Activated T-helper 1 cell treated with Interleukin-2 at 50 U/mL for 16 hours (primary cell): ENCODE measurements at regions not wholly inside any gene's neighbourhood (a gene's known extent, or its start where the extent isn't known, plus 50 kb on each side); places are given as distances from the start of the nearest gene placed in this dataset.
"Not testable (repeated sequence)": the region's sequence is repeated elsewhere in the genome, so short reads cannot be mapped to it uniquely, and the experiment has no call there.

Source experiments
- DNase-seq: peaks from one replicate; pipeline ENCODE4 v3.0.0-alpha.2; 2020; ENCODE audit warnings: low read depth

DNA sequence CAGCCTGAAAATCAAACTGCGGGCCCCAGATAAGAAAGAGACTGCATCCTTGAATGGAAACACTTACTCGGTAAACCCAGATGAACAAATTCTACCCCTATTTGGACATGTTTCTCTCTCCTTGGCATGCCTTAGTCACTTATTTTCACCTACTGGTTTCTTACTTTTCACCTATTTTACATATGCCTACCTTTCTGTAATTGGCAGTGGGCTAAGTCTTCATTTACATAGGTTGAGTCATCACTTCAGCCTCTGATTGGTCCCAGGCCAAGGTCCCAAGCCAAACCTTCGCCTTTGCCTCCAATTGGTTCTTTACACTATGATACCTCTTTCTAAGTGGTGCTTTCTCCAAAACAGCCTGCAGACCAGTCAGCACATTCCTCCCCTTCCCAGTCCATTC is 111.3 kb downstream of the DYRK2 start:
- no peak for DNase-seq

DNA sequence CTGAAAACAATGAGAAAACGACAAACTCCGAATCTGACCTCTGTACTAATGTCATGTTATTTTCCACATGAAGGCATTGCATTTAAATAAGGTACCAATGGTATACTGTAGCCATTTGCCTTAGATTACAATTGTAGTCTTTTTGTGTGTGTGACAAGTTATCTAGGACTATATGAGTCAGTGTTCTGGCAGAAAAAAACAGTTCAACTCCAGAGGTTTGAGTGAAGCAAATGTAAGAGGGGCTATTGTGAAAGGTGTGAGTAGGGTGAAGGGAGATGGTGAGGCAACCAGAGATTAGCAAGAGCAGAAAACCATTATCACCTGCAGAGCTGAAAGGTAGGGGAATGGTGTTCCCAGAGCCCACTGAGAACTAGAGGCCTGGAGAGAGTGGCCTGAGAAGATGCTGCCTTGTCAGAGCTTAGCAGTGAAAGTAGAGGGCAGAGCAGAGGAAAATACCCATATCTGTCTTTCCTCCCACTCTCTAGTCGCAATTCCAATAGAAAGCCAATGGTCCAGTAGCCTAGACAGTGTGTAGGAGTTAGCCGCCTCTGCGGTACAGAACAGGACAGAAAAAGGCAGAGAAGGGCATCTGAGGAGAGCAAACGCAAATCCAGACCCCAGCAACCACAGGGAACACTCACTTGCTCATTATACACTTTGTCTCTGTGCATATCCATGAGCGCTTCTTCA is 112.2 kb downstream of the DYRK2 start:
- no peak for DNase-seq

DNA sequence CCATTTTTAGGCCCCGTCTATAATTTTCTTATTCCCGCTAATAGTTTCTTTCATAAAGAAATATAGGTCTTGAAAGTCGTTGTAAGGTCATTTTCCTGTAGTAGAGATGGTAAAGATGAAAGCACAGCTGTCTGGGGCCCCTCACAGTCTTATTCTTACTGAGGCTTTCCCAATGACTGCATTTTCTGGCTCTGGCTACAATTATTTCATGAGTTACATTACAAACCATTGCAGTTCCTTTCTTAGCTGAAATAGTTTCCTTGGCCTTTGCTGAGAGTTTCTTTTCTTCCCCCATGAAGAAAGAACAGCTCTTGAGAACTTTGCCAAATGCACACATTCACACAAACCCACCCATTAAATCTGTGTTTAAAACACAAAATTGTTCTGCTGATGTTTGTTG is 113.0 kb downstream of the DYRK2 start:
- no peak for DNase-seq

- no peak for DNase-seq
Observed at GRCh38 chr12:67764055-67764454, 115.5 kb downstream of the DYRK2 start.

DNA sequence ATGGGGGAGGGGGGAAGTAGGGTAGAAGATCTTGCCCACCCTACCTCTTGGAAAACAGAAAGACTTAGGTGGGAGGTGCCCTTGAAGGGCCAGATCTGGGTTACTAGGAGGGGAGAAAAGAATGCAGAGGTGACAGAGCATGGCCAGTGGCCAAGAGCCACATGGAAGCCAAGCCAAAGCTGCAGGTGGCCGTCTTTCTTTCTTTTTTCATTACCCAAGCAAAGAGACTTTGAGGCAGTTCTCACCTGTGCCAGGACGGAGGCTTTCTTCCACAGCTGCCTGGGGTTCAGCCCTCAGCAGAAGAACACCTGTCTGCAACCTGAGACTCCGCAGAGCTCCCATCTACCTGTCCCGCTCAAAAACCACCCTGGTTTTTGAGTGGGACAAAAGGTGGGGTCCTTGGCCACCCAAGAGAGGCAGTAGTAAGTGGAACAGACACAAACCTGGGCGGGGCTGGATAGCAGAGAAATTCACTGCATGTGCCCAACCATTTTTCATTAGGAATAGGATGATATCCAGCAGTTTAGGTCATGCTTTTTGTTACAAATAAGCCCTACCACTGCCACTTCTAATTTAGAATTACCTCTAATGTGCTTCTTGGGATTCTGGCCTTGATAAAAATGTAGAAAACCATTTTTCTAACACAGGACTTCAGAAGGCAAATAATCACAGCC is 116.5 kb downstream of the DYRK2 start:
- no peak for DNase-seq

DNA sequence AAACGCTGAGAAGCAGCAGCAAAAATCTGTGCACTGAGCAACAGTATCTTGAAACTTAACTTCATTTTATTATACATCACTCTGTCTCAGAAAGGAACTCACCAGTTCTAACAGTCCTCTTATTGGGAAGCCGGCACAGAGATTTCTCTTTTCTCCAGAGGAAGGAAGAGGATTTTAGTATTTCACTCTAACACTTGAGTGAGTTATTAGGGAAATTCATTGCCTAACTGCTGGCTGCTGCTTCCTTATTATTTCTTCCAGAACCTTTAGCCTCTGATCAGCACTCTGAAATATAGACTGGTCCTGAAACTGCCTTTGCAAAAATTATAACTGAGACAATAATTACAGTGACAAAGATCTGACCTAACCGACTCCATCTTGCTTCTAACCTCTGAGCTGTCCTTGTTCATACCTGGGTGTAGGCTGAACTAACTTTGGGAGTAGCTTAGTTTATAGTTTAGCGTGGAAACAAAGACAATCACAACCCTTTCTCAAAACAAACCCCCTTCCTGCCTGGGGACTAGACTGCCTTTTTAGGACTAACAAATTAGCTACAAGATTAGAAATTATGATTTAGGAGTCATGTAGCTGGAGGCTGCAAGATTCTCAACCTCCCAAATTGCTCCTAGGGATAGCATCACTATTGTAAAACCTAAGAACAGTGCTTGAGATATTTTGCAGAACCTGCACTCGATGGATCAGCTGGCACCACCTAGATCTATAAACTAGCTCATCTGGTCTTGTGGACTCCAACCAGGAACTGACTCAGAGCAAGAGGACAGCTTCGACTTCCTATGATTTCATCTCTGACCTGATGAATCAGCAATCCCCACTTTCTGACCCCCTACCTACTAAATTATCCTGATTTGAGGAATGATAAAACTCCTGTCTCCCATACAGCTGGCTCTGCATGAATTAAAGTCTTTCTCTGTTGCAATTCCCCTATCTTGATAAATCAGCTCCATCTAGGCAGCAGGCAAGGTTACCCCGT is 117.5 kb downstream of the DYRK2 start:
- DNase-seq, result no peak

DNA sequence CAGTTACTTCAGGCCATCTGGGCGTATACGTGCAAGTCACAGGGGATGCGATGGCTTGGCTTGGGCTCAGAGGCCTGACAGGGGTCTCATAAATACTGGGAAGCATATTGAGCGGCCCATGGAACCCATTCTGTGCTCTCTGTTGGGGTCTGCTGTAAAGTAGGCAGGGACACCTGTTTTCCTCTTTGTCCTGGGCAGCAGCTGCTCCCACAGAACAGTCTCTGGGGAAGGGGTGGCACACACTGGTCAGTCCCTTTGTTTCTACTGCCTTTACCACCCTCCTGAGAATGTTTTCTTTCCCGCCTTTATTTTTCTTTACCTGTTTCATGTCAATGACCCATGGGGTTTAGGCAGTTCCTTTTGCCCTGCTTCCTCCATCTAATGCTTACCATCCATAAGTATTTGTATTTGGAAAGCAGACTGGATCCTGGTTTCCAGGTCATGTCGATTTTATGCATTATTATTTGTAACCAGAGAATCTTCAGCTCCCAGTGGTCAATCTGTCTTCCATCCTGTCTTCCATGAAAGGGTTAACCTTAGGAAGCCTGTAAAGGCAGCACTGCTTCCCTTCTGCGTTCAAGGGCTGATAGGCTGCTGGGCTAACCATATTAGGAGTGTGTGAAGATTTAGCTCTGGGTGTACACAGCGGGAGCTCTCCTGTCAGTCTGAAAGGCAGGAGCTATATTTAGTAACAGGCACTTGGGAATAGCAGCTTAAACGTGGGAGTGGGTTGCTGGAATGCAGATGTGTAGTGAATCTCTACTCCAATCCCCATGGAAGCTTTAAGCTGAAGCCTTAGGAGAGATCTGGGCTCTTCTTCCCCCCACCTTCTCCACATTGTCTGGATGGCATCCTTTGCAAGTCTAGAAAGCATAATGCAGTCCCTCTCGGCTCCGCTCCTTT is 124.0 kb downstream of the DYRK2 start:
- DNase-seq, result no peak

GRCh38 chr12:67773896-67774295 is 125.4 kb downstream of the DYRK2 start:
- no peak for DNase-seq

DNA sequence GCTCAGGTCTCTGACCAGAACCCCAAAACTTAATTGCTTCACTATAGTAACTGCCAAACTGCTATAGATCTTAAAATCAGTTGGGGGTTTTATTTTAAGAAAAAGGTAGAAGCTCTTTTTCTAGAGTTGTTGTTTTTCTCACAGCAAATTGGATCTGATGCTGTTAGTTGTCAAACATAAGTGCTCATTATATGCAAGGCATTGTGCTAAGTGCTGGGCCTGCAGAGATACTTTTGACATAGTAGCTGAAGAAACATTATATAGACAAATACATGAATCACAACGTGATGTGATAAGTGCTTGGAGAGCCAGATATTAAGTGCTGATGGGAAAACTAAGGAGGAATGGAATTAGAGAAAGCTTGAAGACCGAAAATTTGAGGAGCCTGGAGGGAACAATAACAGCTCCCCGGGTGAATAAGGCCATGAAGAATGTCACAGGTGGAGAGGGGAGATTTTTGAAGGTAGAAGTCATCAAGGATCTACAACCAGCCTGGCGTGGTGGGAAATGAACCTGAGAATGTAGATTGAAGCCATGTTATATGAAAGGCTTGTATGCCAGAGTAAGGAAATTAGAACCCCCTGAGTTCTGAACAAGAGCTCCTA is 126.5 kb downstream of the DYRK2 start:
- no peak for DNase-seq

- DNase-seq, result no peak
Observed at GRCh38 chr12:67780580-67781084, 132.1 kb downstream of the DYRK2 start.

GRCh38 chr12:67782573-67782972 is 134.0 kb downstream of the DYRK2 start:
- DNase-seq, result no peak

DNA sequence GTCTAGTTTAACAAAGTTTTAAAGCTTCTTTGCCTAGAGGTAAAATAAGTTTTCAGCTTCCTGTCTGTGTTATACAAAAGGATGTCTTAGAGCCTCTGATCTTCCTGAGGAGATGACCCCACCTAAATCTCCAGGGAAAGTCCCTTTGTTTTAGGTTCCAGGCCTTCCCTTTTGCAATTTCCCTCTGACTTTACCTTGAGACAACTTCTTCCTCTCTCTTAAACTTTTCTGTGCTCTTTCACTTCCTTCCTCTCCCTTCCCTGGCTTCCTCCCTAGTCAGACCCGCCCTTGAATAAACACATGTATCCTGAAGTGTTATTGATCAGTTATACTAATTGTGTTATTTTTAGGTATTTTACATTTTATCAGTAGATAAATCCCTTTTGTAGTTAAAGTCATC is 134.8 kb downstream of the DYRK2 start:
- no peak for DNase-seq

DNA sequence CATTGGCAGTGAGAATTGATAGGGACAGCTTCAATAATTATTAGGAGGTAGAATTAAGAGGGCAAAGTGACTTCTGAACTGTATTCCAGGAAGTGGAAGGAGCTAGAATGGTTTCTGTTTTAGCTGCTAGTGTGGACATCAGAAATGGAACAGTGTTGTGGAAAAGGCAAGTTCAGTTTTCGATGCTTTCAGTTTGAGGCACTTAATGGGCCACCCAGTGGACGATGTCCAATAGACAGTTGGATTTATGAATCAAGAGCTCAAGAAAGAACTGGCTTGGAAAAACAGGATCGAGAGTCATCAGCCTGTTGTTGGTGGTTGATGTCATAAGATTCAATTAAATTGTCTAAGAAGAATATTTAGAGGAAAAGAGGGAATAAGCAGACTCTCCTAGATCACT is 136.3 kb downstream of the DYRK2 start:
- DNase-seq, result no peak

GRCh38 chr12:67786086-67786485 is 137.5 kb downstream of the DYRK2 start:
- no peak for DNase-seq

DNA sequence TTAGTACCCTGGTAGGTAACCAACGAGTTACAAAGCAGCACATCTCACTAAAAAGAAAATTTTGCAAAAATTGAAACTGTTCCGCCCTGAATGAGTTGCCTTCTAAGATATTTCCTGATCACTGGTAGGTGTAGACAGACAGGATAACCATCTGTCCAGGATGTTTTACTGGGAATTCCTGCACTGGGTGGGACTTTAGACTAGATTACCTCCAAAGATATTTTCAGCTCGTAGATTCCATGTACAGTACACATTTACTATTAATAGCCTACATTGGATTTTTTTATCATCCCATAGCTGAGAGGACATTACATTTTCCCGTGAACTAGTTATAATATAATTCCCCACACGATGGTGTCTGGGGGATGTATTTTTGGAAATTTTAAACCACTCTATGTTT is 139.6 kb downstream of the DYRK2 start:
- DNase-seq, result no peak

GRCh38 chr12:67789266-67789665 is 140.7 kb downstream of the DYRK2 start:
- no peak for DNase-seq

GRCh38 chr12:67790660-67791059 is 142.1 kb downstream of the DYRK2 start:
- DNase-seq, result no peak

DNA sequence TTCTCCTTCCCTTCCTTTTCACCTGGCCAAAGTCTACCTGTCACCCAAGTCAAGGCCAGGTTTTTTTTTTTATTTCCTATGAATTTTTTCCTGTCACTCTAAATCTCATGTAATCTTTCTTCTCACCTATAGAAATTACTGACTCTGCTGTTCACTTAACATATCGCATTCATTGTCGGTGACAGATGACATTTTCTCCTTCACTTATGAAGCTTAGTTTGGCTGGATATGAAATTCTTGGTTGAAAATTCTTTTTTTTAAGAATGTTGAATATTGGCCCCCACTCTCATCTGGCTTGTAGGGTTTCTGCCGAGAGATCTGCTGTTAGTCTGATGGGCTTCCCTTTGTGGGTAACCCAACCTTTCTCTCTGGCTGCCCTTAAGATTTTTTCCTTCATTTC is 142.8 kb downstream of the DYRK2 start:
- not testable (repeated sequence) for DNase-seq

DNA sequence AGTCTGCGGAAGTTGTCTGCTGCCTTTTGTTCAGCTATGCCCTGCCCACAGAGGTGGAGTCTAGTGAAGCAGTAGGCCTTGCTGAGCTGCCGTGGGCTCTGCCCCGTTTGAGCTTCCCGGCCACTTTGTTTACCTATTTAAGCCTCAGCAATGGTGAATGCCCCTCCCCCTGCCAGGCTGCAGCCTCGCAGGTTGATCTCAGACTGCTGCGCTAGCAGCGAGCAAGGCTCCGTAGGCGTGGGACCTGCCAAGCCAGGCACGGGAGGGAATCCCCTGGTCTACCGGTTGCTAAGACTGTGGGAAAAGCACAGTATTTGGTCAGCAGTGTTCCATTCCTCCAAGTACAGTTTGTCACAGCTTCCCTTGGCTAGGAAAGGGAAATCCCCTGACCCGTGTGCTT is 143.6 kb downstream of the DYRK2 start:
- no peak for DNase-seq

DNA sequence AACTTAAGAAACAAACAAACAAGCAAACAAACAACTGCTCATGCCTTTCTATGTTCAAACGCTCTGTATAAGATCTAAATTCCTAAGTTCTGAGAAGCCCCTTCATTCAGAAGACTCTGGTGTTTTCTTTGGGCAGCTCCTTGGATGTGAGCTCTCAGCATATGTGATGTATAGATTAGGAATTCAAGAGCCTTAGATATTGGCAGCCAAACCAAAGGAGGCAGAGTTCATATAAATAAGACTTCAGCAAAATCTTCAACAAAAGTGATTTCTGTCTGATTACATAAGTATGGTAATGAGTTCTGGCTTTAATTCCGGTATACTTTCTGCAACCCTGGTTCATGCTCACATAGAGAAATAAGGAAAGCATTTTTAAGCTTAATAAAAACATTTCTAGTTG is 145.6 kb downstream of the DYRK2 start:
- DNase-seq, result no peak

DNA sequence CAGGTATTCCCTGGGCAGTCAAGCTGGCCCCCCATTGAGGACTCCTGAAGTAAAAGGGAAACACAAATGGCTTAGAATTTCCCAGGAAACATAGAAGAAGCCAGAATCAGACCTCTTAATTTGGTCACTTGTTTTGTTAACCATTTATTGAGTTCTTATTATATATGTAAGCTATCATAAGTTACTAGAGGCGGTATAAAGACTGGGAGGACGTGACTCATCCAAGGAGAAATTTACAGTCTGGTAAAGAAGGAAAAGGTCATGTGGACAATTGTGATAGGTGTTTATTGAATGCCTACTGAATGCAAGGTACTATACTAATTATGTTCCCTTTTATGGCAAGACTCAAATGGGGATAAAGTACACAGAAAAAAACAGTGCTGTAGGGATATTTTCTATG is 146.7 kb downstream of the DYRK2 start:
- no peak for DNase-seq
